GM18508 (cell line): ENCODE measurements at regions not wholly inside any gene's neighbourhood (a gene's known extent, or its start where the extent isn't known, plus 50 kb on each side); places are given as distances from the start of the nearest gene placed in this dataset.
"Not testable (repeated sequence)": the region's sequence is repeated elsewhere in the genome, so short reads cannot be mapped to it uniquely, and the experiment has no call there.

Experiments
- ATAC-seq: cut with Tn5 transposase; IDR thresholded peaks from one replicate; pipeline ENCODE4 v1.9.1; 2021; ENCODE audit warnings: moderate number of reproducible peaks; ENCODE audit not compliant: insufficient read depth, unreplicated experiment

- no peak for ATAC-seq
Observed at GRCh38 chr11:29200791-29201562, 815.9 kb downstream of the KCNA4 start.

- no peak for ATAC-seq
Observed at GRCh38 chr11:29190313-29190712, 826.5 kb downstream of the KCNA4 start.

GRCh38 chr11:29187215-29187614 lies 829.6 kb downstream of the KCNA4 start:
- no peak for ATAC-seq

- no peak for ATAC-seq
Observed at GRCh38 chr11:29184939-29185890, 831.6 kb downstream of the KCNA4 start.

DNA sequence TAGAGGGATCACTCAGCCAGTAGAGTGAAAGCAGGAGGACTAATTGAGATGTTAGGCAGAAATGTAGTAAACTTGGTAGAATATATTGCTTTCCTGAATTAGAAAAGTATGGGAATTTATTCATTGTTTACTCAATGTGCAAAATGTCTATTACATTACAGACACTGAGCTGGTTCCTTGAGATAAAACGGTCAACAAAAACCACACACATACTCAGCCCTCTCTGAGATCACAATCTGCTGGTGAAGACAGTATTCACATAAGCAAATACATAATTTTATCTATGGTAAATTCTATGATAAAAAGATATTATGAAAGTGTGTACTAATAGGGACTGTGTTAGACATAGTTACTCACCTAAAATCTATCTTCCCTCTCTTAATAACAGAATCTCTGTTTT lies 833.5 kb downstream of the KCNA4 start:
- ATAC-seq: no peak

GRCh38 chr11:29173660-29174062 lies 843.2 kb downstream of the KCNA4 start:
- ATAC-seq: no peak

DNA sequence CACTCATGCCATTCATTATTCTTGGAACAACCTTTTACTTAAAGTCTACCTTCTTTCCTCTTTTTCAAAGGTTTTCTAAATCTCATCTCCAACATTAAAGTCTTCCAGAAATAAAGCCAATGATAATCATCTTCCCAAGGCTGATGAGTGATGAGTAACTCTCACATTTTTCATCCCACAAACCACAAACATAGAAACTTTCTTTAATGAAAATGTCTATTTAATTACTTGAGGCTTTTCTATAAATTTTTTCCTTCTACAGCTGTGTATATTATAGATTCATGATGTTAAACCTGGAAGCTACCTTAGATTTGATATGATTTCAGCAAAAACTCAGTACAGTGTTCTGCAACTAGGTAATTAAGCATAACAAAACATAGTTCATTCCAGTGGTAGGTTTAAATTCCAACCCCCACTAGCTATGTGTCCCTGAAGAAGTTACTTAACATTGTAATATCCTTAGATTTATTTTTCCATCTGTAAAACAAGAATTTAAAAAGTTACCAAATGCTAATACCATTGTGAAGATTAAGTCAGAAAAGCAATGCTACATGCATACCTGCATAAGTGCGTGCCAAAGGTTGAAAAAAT lies 845.4 kb downstream of the KCNA4 start:
- ATAC-seq: no peak

GRCh38 chr11:29166306-29166705 lies 850.5 kb downstream of the KCNA4 start:
- no peak for ATAC-seq

- no peak for ATAC-seq
Observed at GRCh38 chr11:29163231-29163630, 853.6 kb downstream of the KCNA4 start.

- ATAC-seq: no peak
Observed at GRCh38 chr11:29162491-29162890, 854.3 kb downstream of the KCNA4 start.

GRCh38 chr11:29161191-29161590 lies 855.6 kb downstream of the KCNA4 start:
- ATAC-seq: no peak

DNA sequence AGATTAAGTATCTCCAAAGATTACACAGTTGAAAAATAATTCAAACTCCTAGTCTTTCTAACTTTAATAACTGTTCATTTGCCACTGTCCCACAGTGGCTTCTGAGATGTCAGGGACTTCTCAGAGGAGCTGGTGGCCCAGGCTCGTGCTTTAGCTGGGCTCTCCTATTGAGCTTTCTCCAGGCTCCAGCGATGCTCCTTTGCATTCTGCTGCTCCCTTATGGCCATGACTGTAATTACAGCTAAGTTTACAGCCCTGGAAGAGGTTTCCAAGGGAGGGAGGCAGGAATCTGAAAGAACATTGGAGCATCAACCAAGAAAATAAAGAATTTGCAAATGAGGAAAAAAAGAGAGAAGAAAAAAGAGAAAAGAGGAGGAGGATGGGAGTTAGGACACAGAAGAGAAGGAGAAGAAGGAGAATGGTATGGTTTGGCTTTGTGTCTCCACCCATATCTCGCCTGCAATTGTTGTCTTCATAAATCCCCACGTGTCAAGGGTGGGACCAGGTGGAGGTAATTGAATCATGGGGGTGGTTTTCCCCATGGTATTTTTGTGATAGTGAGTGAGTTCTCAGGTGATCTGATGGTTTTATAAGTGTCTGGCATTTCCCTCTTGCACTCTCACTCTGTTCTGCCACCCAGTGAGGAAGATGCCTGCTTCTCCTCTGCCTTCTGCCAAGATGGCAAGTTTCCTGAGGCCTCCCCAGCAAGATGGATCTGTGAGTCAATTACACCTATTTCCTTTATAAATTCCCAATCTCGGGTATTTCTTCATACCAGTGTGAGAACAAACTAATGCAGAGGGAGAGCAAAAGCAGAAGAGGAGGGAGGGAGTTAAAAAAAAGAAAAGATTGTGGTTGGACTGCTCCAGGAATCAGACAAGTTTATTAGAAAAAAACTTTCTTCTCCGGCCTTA lies 857.0 kb downstream of the KCNA4 start:
- peak; percentile 84 for ATAC-seq

DNA sequence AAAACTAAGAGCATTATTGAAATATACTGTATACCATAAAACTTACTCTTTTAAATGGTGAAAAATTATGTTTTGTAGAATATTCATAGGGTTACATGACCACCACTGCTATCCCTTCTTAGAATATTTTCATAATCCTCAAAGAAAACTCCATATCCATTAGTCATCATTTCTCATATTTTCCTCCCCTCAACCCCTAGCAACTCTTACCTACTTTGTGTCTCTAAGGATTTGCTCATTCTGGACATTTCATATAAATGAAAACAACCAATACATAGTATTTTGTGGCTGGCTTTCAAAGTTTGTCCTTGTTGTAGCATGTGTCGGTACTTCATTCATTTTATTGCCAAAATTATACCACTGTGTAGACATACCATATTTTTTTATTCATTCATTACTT lies 863.8 kb downstream of the KCNA4 start:
- no peak for ATAC-seq

DNA sequence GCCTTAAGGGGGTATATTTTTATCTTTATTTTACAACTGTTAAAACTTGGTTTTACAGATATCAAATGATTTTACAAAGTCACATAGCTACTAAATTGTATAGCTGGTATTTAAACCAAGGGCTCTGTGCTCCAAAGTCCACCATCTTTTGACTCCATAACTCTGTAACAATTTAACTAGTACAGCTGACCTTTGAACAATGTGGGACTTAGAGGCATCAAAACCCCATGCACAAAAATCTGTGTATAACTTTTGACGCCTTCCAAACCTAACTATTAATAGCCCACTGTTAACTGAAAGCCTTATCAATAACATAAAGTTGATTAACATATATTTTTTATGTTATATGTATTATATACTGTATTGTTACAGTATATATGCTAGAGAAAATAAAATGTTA lies 874.3 kb downstream of the KCNA4 start:
- not testable (repeated sequence) for ATAC-seq

DNA sequence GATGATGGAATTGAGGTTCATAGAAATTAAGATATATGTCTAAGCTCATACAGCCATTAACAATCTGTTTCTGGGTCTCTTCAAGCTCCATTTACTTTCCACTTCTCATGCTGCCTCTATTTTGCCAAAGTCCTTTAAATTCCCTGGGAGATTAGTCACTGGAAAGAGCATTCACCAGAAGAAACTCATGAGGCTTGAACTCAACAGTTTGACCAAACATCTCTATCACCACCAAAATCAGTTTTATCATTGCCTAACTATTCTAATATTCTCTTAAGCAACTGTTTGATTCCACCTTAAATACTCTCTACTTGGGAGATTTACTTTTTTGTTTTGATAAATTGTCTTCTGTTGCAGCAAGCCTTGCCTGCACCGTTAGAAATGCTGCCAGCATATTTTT lies 881.3 kb downstream of the KCNA4 start:
- no peak for ATAC-seq

- no peak for ATAC-seq
Observed at GRCh38 chr11:29131055-29131454, 885.8 kb downstream of the KCNA4 start.

DNA sequence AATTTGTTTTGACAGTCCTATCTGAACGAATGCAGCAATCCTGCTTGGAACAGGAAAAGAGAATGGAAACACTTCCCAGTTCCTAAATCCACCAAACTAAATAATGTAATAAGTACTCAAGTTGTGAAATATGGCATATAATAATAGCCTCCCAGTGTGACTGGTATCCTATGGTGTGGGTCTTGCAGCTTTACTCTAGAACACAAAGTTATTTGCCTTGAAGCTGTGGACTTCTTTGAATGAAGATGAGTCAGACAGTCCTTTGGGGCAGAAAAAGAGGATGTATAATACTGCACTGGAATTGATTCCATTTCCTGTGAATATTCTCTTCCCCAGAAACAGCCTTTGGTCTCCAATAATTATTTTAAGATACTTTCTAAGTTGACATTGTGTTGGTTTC lies 887.0 kb downstream of the KCNA4 start:
- no peak for ATAC-seq

GRCh38 chr11:29127461-29127860 lies 889.4 kb downstream of the KCNA4 start:
- ATAC-seq: no peak

DNA sequence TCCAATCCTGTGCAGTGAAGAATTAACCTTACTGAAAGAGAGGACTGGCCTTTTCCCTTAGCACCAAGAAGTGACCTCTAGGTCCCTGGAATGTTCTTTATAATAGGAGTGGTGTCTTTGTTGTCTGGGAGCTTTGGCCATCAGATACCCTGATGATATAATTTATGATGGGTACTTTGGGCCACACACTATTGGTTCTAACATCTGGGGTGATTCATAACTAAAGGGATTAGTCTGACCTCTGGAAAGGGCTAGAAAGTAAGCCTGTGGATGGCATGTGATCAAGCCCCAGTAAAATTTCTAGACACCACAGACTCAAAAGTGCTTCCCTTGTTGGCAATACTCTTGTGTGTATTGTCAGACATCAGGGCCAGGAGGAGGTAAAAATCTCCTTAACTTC lies 891.2 kb downstream of the KCNA4 start:
- no peak for ATAC-seq

DNA sequence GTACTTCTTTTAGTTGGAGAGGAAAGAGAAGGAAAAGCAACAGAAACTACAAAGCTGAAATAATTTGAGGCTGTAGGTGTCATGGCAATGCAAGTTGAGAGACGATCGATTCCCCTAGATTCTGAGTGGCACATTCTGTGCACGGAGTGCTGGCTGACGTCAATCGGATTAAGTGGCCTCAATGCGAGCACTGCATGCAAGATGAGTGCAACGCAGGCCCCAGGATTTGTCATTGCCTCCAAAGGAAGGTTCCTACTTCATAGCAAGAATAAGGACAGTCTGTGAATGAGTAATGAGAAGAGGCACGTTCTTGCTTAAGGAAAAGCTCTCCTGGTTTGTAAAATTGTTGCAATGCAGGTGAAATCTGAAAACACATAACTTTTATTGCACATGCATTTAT lies 892.4 kb downstream of the KCNA4 start:
- ATAC-seq: no peak
